ENCODE measurements at regions not wholly inside any gene's neighbourhood (a gene's known extent, or its start where the extent isn't known, plus 50 kb on each side); places are given as distances from the start of the nearest gene placed in this dataset.

- Histone ChIP-seq H3K27ac (ENCODE audit: low read length) (no peak overlapping the region), H3K9me2 (replicated peaks; ENCODE audit: insufficient read depth, low read length) (no peaks in the 10 kb centered on the region)
- no peak for DNase-seq
These were observed 162.6 kb upstream of the AUTS2 start for GRCh38 chr7:69435711-69436110.

GRCh38 chr7:69436946-69437345 is 161.3 kb upstream of the AUTS2 start:
- no peak for DNase-seq
- Histone ChIP-seq H3K79me2 (ENCODE audit: low read length) (no peaks in the 10 kb centered on the region), H3K27me3 (replicated peaks; ENCODE audit: insufficient read depth, low read length) (no peaks in the 10 kb centered on the region), H3K9ac (ENCODE audit: low read length) (no peak overlapping the region), H3K9me3 (replicated peaks; ENCODE audit: insufficient read depth, low read length) (no peaks in the 10 kb centered on the region), H3K27ac (ENCODE audit: low read length) (no peak overlapping the region), H3K4me1 (ENCODE audit: low read length) (no peaks in the 10 kb centered on the region), H3K4me2 (ENCODE audit: low read depth, low read length) (no peak overlapping the region), H3F3A (ENCODE audit: insufficient read depth, low read length) (no peaks in the 10 kb centered on the region), H2AFZ (ENCODE audit: low read length) (no peak overlapping the region), H3K9me2 (replicated peaks; ENCODE audit: insufficient read depth, low read length) (no peaks in the 10 kb centered on the region), H3K4me3 (ENCODE audit: low read length) (no peak overlapping the region), H4K20me1 (ENCODE audit: insufficient read depth, low read length) (no peaks in the 10 kb centered on the region), H3K36me3 (replicated peaks; ENCODE audit: insufficient read depth, low read length) (no peaks in the 10 kb centered on the region)
- TF ChIP-seq CTCF (IDR thresholded peaks at IDR 0.05; ENCODE audit: low read length) (no peak), EZH2 (optimal IDR thresholded peaks at IDR 0.05; ENCODE audit: low read depth, low read length) (no peak), EZH2phosphoT487 (IDR thresholded peaks at IDR 0.05; ENCODE audit: low read length) (no peak)

More at GRCh38 chr7:69435711-69436110, 162.6 kb upstream of the AUTS2 start:
- Histone ChIP-seq H3F3A (ENCODE audit: insufficient read depth, low read length) (no peaks in the 10 kb centered on the region), H3K79me2 (ENCODE audit: low read length) (no peaks in the 10 kb centered on the region), H3K9me3 (replicated peaks; ENCODE audit: insufficient read depth, low read length) (no peaks in the 10 kb centered on the region), H2AFZ (ENCODE audit: low read length) (no peak overlapping the region), H3K9ac (ENCODE audit: low read length) (no peak overlapping the region), H3K27me3 (replicated peaks; ENCODE audit: insufficient read depth, low read length) (no peaks in the 10 kb centered on the region), H4K20me1 (ENCODE audit: insufficient read depth, low read length) (no peaks in the 10 kb centered on the region), H3K4me1 (ENCODE audit: low read length) (no peaks in the 10 kb centered on the region), H3K4me2 (ENCODE audit: low read depth, low read length) (no peak overlapping the region), H3K36me3 (replicated peaks; ENCODE audit: insufficient read depth, low read length) (no peaks in the 10 kb centered on the region), H3K4me3 (ENCODE audit: low read length) (no peak overlapping the region)
- TF ChIP-seq CTCF (IDR thresholded peaks at IDR 0.05; ENCODE audit: low read length) (no peak), EZH2 (optimal IDR thresholded peaks at IDR 0.05; ENCODE audit: low read depth, low read length) (no peak), EZH2phosphoT487 (IDR thresholded peaks at IDR 0.05; ENCODE audit: low read length) (no peak)

DNA sequence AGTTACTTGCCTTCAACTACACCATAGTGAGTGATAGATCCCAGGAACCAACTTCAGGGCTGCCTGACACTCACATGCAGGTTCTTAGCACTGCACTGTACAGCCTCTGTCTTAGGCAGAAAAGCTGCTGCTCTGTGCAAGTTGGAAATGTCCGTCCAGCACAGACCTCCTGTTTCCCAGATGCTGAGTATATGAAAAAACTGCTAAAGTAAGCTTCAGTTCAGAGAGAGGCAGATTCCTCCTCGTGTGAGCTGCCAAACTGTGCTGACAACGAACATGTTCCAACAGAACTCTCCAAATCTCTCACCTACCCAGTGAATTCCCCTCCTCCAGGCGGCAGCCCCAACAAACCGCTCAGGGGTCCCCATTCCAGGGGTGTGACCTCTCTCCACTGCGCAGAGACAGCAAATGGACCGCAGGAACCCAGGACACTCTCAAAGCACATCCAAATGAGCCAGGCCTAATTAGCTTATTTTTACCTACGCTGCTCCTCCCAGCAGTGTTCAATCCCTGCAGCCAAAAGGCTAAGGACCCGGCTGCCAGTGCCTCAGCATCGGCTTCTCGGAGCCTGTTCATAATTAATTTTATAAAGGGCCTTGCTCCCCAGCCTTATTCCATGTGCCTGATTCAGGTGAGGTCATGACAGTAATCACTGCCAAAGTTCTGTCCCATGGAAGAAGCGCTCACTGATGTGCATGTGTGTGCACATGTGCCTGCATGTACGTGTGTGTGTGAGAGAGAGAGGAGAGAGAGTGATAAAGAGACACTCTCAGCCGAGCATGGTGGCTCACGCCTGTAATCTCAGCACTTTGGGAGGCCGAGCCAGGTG is 159.5 kb upstream of the AUTS2 start:
- H3K4me2 ChIP-seq (ENCODE audit: low read depth, low read length) = no peak overlapping the region
- no peaks in the 10 kb centered on the region for H3K27me3 ChIP-seq (replicated peaks; ENCODE audit: insufficient read depth, low read length)
- H3K4me1 ChIP-seq (ENCODE audit: low read length) = no peaks in the 10 kb centered on the region
- no peaks in the 10 kb centered on the region for H4K20me1 ChIP-seq (ENCODE audit: insufficient read depth, low read length)
- TF ChIP-seq EZH2 (optimal IDR thresholded peaks at IDR 0.05; ENCODE audit: low read depth, low read length) (no peak), EZH2phosphoT487 (IDR thresholded peaks at IDR 0.05; ENCODE audit: low read length) (no peak), CTCF (IDR thresholded peaks at IDR 0.05; ENCODE audit: low read length) (no peak)
- no peaks in the 10 kb centered on the region for H3K79me2 ChIP-seq (ENCODE audit: low read length)
- no peak overlapping the region for H3K4me3 ChIP-seq (ENCODE audit: low read length)
- no peaks in the 10 kb centered on the region for H3K9me2 ChIP-seq (replicated peaks; ENCODE audit: insufficient read depth, low read length)
- no peak overlapping the region for H2AFZ ChIP-seq (ENCODE audit: low read length)
- no peak overlapping the region for H3K9ac ChIP-seq (ENCODE audit: low read length)
- H3F3A ChIP-seq (ENCODE audit: insufficient read depth, low read length) = no peaks in the 10 kb centered on the region
- H3K9me3 ChIP-seq (replicated peaks; ENCODE audit: insufficient read depth, low read length) = no peaks in the 10 kb centered on the region
- DNase-seq = no peak
- H3K27ac ChIP-seq (ENCODE audit: low read length) = no peak overlapping the region
- H3K36me3 ChIP-seq (replicated peaks; ENCODE audit: insufficient read depth, low read length) = no peaks in the 10 kb centered on the region
